ENCODE measurements at regions not wholly inside any gene's neighbourhood (a gene's known extent, or its start where the extent isn't known, plus 50 kb on each side); places are given as distances from the start of the nearest gene placed in this dataset.

- TF ChIP-seq, protein P1, sequence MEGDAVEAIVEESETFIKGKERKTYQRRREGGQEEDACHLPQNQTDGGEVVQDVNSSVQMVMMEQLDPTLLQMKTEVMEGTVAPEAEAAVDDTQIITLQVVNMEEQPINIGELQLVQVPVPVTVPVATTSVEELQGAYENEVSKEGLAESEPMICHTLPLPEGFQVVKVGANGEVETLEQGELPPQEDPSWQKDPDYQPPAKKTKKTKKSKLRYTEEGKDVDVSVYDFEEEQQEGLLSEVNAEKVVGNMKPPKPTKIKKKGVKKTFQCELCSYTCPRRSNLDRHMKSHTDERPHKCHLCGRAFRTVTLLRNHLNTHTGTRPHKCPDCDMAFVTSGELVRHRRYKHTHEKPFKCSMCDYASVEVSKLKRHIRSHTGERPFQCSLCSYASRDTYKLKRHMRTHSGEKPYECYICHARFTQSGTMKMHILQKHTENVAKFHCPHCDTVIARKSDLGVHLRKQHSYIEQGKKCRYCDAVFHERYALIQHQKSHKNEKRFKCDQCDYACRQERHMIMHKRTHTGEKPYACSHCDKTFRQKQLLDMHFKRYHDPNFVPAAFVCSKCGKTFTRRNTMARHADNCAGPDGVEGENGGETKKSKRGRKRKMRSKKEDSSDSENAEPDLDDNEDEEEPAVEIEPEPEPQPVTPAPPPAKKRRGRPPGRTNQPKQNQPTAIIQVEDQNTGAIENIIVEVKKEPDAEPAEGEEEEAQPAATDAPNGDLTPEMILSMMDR (IDR thresholded peaks at IDR 0.05), result no peak
- no peak for TF ChIP-seq POLR2AphosphoS5 (IDR thresholded peaks at IDR 0.05)
Observed at GRCh38 chrX:25084446-25084845, 68.7 kb upstream of the ARX start.

Data from breast epithelium (tissue), 3 donors.